ENCODE measurements at regions not wholly inside any gene's neighbourhood (a gene's known extent, or its start where the extent isn't known, plus 50 kb on each side); places are given as distances from the start of the nearest gene placed in this dataset.
A peak's percentile ranks its signal among the peaks of the same experiment; 100 is the strongest.

DNA sequence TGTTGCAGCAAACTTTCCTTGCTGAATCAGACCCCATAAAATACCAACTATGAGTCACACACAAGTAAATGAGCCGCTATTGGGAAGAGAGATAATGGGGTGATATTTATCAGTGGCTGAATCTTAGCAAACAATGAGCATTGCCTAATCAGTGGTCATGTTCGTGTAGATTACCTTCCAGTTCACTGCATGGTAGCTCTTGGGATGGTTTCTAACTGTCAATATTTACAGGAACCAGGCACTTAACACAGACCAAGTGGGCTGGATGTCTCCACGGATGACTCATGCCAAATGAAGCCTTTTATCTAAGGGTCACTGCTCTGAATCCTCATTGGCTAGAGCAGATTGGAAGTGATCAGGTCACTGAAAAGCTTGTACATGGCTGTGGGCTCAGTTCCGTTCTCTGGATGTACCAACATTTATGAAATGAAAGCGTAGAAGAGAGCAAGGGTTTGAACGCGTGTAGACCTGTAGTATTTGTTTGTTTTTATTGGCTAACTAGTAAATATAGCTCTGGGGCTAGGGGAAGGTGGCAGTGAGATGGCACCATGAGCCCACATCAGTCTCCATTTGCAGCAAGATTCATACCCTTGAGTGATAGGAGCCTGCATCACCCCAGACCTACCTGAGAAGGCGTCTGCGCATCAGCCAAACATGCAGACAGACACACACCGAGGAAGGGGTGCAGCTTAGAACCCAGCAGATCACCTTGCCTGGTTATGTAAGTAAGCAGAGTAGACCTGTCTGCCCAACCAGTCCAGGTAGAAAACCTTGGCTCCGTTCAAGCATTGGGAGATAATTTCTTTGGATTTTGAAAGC is 153.3 kb downstream of the TOMM20 start:
- ATAC-seq (peak in 3 of 8 donors; percentile 22 to 45 (median 42)), DNase-seq (no peak)
- TF ChIP-seq, protein P1, sequence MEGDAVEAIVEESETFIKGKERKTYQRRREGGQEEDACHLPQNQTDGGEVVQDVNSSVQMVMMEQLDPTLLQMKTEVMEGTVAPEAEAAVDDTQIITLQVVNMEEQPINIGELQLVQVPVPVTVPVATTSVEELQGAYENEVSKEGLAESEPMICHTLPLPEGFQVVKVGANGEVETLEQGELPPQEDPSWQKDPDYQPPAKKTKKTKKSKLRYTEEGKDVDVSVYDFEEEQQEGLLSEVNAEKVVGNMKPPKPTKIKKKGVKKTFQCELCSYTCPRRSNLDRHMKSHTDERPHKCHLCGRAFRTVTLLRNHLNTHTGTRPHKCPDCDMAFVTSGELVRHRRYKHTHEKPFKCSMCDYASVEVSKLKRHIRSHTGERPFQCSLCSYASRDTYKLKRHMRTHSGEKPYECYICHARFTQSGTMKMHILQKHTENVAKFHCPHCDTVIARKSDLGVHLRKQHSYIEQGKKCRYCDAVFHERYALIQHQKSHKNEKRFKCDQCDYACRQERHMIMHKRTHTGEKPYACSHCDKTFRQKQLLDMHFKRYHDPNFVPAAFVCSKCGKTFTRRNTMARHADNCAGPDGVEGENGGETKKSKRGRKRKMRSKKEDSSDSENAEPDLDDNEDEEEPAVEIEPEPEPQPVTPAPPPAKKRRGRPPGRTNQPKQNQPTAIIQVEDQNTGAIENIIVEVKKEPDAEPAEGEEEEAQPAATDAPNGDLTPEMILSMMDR (IDR thresholded peaks at IDR 0.05) = no peak
- no peaks in the 10 kb centered on the region for H3K27me3 ChIP-seq
- H3K4me1 ChIP-seq = peaks cover 16 to 85% (median 51%) of the 10 kb centered on the region in 9 donors
- no peak overlapping the region for H3K4me3 ChIP-seq
- WGBS, 2 donors = 83% methylated on average over 11 of the region's 11 CpGs
- no peaks in the 10 kb centered on the region for H3K9me3 ChIP-seq
- H3K36me3 ChIP-seq = no peaks in the 10 kb centered on the region
- H3K27ac ChIP-seq = peak overlapping the region in 7 of 10 donors; percentile 25 to 98 (median 86)
- intact Hi-C loops (cut with DNase I) = loop anchor here in 5 of 10 donors (5.0 to 10.0 kb wide), 7 partner anchors 53 to 481 kb away; partner anchors contain the start of gene IRF2BP2 (in 1 of the 5)

DNA sequence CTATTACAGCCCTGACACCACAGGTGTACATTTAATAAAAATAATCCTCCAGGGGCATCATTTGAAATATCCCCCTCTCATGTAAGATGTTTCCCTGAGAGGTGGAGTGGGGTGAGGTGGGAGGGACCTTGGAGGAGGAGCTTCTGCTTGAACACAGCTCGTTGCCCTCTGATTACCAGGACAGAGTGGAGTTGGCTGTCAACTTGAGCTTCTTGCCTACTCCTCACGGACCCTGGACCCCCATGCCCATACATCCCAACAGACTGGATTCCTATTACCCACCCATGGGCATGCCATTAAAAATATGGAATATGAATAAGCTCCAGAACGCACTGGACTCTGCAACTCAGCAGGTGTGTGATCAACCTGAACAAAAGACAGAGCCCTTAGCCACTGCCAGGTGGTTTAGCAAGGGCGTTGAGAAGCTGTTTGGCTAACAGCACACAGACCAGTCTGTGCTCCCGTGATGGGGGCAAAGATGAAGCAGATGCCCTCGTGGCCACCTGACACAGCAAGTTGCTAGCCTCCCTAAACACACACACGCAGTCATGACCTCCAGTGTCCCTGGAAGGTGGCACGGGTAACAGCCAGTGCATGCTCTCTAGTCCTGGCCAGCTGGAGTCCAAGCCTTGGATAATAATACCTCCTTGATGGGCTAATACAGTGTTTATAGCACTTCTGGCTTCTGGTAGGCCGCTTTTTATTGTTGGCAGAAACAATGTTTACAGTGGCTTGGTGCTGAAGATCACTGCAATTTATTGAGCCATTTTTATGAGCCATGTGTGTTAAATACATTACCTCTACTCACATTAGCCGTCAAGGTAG is 155.0 kb downstream of the TOMM20 start:
- intact Hi-C loops (cut with DNase I) = loop anchor here in 2 of 10 donors (5.0 to 10.0 kb wide), 3 partner anchors 249 to 479 kb away; partner anchors contain the start of gene IRF2BP2 (in 1 of the 2)
- 81 to 87% methylated on average over 10 of the region's 10 CpGs for WGBS, 2 donors
- TF ChIP-seq, protein P1 (IDR thresholded peaks at IDR 0.05) = no peak

DNA sequence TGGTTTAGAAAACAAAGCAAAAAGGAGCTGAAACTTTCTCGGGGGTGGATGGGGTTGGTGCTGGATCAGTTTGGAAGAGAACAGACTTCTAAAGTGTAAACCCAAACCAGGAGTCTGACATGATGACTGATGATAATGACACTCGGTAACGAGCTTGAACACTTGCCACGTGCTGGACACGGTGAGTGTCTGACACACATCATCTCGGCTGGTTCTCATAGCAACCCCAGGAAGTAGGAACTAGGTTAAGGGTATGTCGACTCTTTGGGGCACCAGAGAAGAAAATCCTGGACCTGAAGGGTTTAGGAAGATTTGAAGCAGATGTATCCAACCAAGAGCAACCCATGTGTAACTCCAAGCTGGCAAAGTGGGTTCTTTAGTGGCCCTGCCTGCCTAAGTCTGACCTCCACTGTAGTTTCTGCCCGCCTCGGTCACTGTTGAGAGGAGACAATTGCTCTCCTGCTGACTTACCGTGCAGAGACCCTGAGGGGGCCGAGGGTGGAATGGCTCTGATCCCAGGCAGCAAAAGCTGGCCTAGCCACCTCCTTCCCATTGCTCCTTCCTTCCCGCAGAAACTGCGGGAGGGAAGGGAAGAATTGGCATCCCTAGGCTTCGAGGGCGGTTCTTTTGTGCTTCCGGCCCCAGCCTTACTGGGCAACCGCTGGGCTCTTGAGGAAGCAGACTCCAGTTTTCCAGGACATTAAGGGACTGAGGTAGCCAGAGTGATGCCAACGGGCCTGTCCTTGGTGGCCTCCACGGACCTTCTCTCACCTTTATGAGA is 156.0 kb downstream of the TOMM20 start:
- ATAC-seq (no peak), DNase-seq (no peak)
- H3K9me3 ChIP-seq = no peaks in the 10 kb centered on the region
- no peaks in the 10 kb centered on the region for H3K27me3 ChIP-seq
- H3K27ac ChIP-seq = peak overlapping the region in 1 of 10 donors; percentile 85
- no peak overlapping the region for H3K4me3 ChIP-seq
- peaks cover 16 to 79% (median 37%) of the 10 kb centered on the region in 9 donors for H3K4me1 ChIP-seq
- intact Hi-C loops (cut with DNase I) = loop anchor here in 2 of 10 donors (5.0 to 10.0 kb wide), 3 partner anchors 248 to 478 kb away; partner anchors contain the start of gene IRF2BP2 (in 1 of the 2)
- H3K36me3 ChIP-seq = no peaks in the 10 kb centered on the region
- TF ChIP-seq, protein P1 (IDR thresholded peaks at IDR 0.05) = no peak
- 85% methylated on average over 18 to 19 of the region's 19 CpGs for WGBS, 2 donors

More for the DNA sequence above, 155.0 kb downstream of the TOMM20 start:
- Histone ChIP-seq H3K4me3 (no peak overlapping the region), H3K36me3 (no peaks in the 10 kb centered on the region), H3K4me1 (peaks cover 22 to 85% (median 47%) of the 10 kb centered on the region in 9 donors), H3K27me3 (no peaks in the 10 kb centered on the region), H3K27ac (peak overlapping the region in 1 of 10 donors; percentile 98), H3K9me3 (no peaks in the 10 kb centered on the region)
- no peak for ATAC-seq
- no peak for DNase-seq

Data from heart right ventricle (tissue), 16 donors.